Naive thymus-derived CD4-positive, alpha-beta T cell (primary cell): ENCODE measurements at regions not wholly inside any gene's neighbourhood (a gene's known extent, or its start where the extent isn't known, plus 50 kb on each side); places are given as distances from the start of the nearest gene placed in this dataset.

Experiments
- ATAC-seq: fragments of 150-1000 bp; cut with Tn5 transposase; 2 replicates; pipeline ENCODE4 v1.10.0; 2021; ENCODE audit warnings: mild to moderate bottlenecking, moderate library complexity
- CTCF ChIA-PET: fragments of 350-600 bp; sonication (Branson Sonifier 250); formaldehyde crosslinking; loops from one replicate; lab custom pipeline; 2021; ENCODE audit warnings: antibody characterized with exemption; lab: Charles Lee
- POLR2A ChIA-PET: fragments of 350-600 bp; sonication (Branson Sonifier 250); formaldehyde crosslinking; loops from one replicate; lab custom pipeline; 2021; ENCODE audit warnings: antibody characterized with exemption, inconsistent platforms; lab: Charles Lee
- DNase-seq, 9 donors: peaks; one replicate each; pipeline versions ENCODE4 v3.0.0 to v3.0.0-alpha.2; 2020 to 2022; ENCODE audit warnings: mixed read lengths in 1 of 9
- H3K27ac ChIP-seq: one replicate; pipeline ENCODE4 v1.7.0; 2013; ENCODE audit warnings: mild to moderate bottlenecking, low read depth, low read length, moderate library complexity
- H3K27me3 ChIP-seq, 2 donors: one replicate each; pipeline ENCODE4 v1.7.0; 2013; ENCODE audit warnings: low read length in 2 of 2, mild to moderate bottlenecking in 2 of 2, moderate library complexity in 2 of 2; ENCODE audit not compliant: control insufficient read depth in 2 of 2, insufficient read depth in 2 of 2
- H3K36me3 ChIP-seq, 3 experiments: 1 replicate in 2 of 3; 2 replicates in 1 of 3; pipeline ENCODE4 v1.7.0; 2013; ENCODE audit warnings: low read length in 3 of 3, mild to moderate bottlenecking in 3 of 3, moderate library complexity in 1 of 3; ENCODE audit not compliant: insufficient read depth in 3 of 3, control insufficient read depth in 2 of 3
- H3K4me1 ChIP-seq, 2 donors: one replicate each; pipeline ENCODE4 v1.7.0; 2013; ENCODE audit warnings: low read length in 2 of 2, mild to moderate bottlenecking in 2 of 2, moderate library complexity in 1 of 2; ENCODE audit not compliant: control insufficient read depth in 2 of 2, insufficient read depth in 2 of 2
- H3K4me3 ChIP-seq: 2 replicates; pipeline ENCODE4 v1.7.0; 2013; ENCODE audit warnings: mild to moderate bottlenecking, low read length
- H3K9me3 ChIP-seq, 3 experiments: 1 replicate in 2 of 3; 2 replicates in 1 of 3; pipeline ENCODE4 v1.7.0; 2013; ENCODE audit warnings: low read length in 3 of 3; ENCODE audit not compliant: control insufficient read depth in 2 of 3
- H3K27ac Mint-ChIP-seq, 9 donors: one replicate each; pipeline ENCODE4 v1.8.0; 2020 to 2022; ENCODE audit warnings: mixed read lengths in 9 of 9, mild to moderate bottlenecking in 8 of 9, moderate library complexity in 5 of 9, inconsistent platforms in 2 of 9
- H3K27me3 Mint-ChIP-seq, 5 donors: one replicate each; pipeline ENCODE4 v1.8.0; 2021 to 2022; ENCODE audit warnings: mixed read lengths in 5 of 5, mild to moderate bottlenecking in 1 of 5
- H3K36me3 Mint-ChIP-seq, 5 donors: one replicate each; pipeline ENCODE4 v1.8.0; 2020 to 2022; ENCODE audit warnings: mixed read lengths in 5 of 5, mild to moderate bottlenecking in 3 of 5, inconsistent platforms in 1 of 5
- H3K4me1 Mint-ChIP-seq, 7 donors: one replicate each; pipeline ENCODE4 v1.8.0; 2020 to 2022; ENCODE audit warnings: mixed read lengths in 7 of 7, mild to moderate bottlenecking in 3 of 7, inconsistent platforms in 1 of 7
- H3K4me3 Mint-ChIP-seq, 10 donors: one replicate each; pipeline ENCODE4 v1.8.0; 2020 to 2022; ENCODE audit warnings: mild to moderate bottlenecking in 10 of 10, mixed read lengths in 10 of 10, moderate library complexity in 6 of 10, inconsistent platforms in 2 of 10
- H3K9me3 Mint-ChIP-seq, 11 donors: one replicate each; pipeline ENCODE4 v1.8.0; 2020 to 2022; ENCODE audit warnings: mixed read lengths in 11 of 11, mild to moderate bottlenecking in 4 of 11, inconsistent platforms in 1 of 11, moderate library complexity in 1 of 11
- intact Hi-C, 2 donors: fragments of 100-400 bp; cut with micrococcal nuclease; formaldehyde crosslinking; loops; one replicate each; pipeline ENCODE4 v1.15.1; 2023

DNA sequence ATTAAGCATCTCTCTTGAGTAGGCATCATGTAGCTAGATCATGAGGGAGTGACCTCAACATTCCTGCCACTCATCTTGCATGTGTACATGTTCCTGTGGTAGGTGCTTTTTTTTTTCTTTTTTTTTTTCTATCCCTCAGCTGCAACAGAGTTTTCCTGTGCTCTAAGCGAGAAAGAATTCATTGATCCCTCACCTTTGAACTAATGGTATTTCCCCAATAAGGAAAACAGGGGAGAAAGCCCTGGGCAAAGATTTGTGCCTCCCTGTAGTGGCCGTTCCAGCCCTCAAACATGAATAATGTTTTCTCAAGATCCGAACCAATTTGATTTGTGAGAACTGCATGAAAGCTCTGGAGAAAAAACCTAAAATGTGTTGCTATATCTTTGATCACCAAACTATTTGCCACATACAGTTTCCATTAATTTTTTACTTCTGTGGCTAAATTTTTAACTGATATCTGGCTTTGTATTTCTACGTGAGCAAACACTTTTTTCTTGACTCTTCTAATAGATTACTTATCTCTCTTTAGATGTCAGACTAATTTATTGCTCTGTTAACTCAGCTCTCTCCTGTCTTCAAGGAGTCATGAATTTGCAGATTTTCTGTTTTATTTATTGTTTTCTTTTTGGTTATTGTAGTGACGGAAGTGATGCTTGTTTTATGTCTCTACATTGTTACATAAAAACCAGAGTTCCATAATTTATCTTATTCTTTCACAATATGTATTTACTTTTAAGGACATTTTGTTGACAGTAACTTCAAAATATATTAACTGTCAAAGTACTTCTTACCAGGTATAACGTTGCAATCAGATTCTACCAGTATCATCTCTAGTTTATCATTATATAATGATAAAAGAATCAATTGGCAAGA, 1396.5 kb downstream of the OTOL1 start:
- no peak overlapping the region for H3K4me3 Mint-ChIP-seq
- CTCF ChIA-PET: no interaction called here

GRCh38 chr3:162897291-162897690, 1400.7 kb downstream of the OTOL1 start:
- POLR2A ChIA-PET: no interaction called here
- Mint-ChIP-seq H3K9me3 (peaks cover 0 to 14% (median 0%) of the 10 kb centered on the region in 11 donors), H3K36me3 (no peaks in the 10 kb centered on the region), H3K4me3 (no peak overlapping the region), H3K4me1 (no peaks in the 10 kb centered on the region), H3K27ac (no peak overlapping the region), H3K27me3 (no peaks in the 10 kb centered on the region)
- intact Hi-C loops: no loop called here
- CTCF ChIA-PET: no interaction called here
- H3K27me3 ChIP-seq: no peaks in the 10 kb centered on the region
- H3K36me3 ChIP-seq: no peaks in the 10 kb centered on the region
- no peaks in the 10 kb centered on the region for H3K4me1 ChIP-seq
- no peaks in the 10 kb centered on the region for H3K9me3 ChIP-seq
- ATAC-seq (no peak), DNase-seq (no peak)
- H3K27ac ChIP-seq: no peak overlapping the region
- H3K4me3 ChIP-seq: no peak overlapping the region

More for the DNA sequence above, 1396.5 kb downstream of the OTOL1 start:
- intact Hi-C loops: no loop called here
- Mint-ChIP-seq H3K36me3 (no peaks in the 10 kb centered on the region), H3K27ac (no peak overlapping the region), H3K9me3 (peaks cover 0 to 20% (median 0%) of the 10 kb centered on the region in 11 donors), H3K4me1 (no peaks in the 10 kb centered on the region), H3K27me3 (no peaks in the 10 kb centered on the region)
- POLR2A ChIA-PET: no interaction called here
- no peaks in the 10 kb centered on the region for H3K4me1 ChIP-seq
- DNase-seq (no peak), ATAC-seq (no peak)
- H3K27me3 ChIP-seq: no peaks in the 10 kb centered on the region
- no peaks in the 10 kb centered on the region for H3K9me3 ChIP-seq
- no peak overlapping the region for H3K27ac ChIP-seq
- H3K36me3 ChIP-seq: no peaks in the 10 kb centered on the region
- H3K4me3 ChIP-seq: no peak overlapping the region

GRCh38 chr3:162932503-162932902, 1435.9 kb downstream of the OTOL1 start:
- ChIA-PET CTCF (no interaction called here), POLR2A (no interaction called here)
- DNase-seq (no peak), ATAC-seq (no peak)
- Histone ChIP-seq H3K4me3 (no peak overlapping the region), H3K27ac (no peak overlapping the region), H3K36me3 (no peaks in the 10 kb centered on the region), H3K27me3 (no peaks in the 10 kb centered on the region), H3K9me3 (no peaks in the 10 kb centered on the region), H3K4me1 (no peaks in the 10 kb centered on the region)
- H3K4me1 Mint-ChIP-seq: no peaks in the 10 kb centered on the region
- H3K36me3 Mint-ChIP-seq: no peaks in the 10 kb centered on the region
- no peak overlapping the region for H3K4me3 Mint-ChIP-seq
- no peaks in the 10 kb centered on the region for H3K27me3 Mint-ChIP-seq
- peaks cover 0 to 19% (median 3%) of the 10 kb centered on the region in 11 donors for H3K9me3 Mint-ChIP-seq
- no peak overlapping the region for H3K27ac Mint-ChIP-seq
- intact Hi-C loops: no loop called here

DNA sequence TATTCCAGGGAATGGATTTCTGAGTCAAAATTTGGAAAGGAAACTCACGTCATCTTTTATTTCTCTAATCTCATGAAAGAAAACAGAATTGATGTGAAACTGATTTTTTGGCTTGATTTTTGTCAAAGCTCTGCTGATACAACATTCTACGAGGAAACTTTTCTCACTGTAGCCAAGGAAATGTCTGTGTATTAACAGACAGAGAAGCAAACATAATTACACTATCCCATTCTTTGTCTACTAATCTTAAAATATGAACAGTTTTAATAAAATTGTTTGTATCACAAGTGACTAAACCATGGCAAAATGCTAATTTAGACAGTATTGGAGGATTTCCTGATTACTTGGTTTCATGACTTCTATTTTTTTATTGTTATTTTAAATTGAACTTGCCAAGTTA, 1437.0 kb downstream of the OTOL1 start:
- intact Hi-C loops: no loop called here
- no peak overlapping the region for H3K4me3 Mint-ChIP-seq

DNA sequence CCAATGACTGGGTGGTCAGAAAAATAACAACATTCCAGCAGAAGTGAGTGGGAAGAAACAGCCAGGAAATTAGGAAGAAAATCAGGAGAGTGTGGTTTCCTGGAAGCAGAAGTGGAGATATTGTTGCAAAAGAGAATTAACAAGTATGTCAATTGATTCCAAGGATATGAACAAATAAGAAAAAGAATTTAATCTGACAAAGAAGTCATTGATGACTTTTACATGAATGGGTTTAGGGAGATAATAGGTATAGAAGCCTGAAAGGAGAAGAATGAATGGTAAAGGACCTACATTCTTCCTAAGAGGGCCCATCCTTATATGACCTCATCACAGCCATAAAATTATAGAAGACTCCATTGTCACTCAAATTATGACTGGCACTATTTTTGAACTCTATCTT, 1440.1 kb downstream of the OTOL1 start:
- Mint-ChIP-seq H3K36me3 (no peaks in the 10 kb centered on the region), H3K9me3 (peaks cover 0 to 27% (median 5%) of the 10 kb centered on the region in 11 donors), H3K4me3 (no peak overlapping the region), H3K27ac (no peak overlapping the region), H3K27me3 (no peaks in the 10 kb centered on the region), H3K4me1 (no peaks in the 10 kb centered on the region)
- ATAC-seq (no peak), DNase-seq (no peak)
- CTCF ChIA-PET: no interaction called here
- no peak overlapping the region for H3K4me3 ChIP-seq
- no peaks in the 10 kb centered on the region for H3K4me1 ChIP-seq
- H3K9me3 ChIP-seq: no peaks in the 10 kb centered on the region
- POLR2A ChIA-PET: no interaction called here
- intact Hi-C loops: no loop called here
- H3K27me3 ChIP-seq: no peaks in the 10 kb centered on the region
- H3K27ac ChIP-seq: no peak overlapping the region
- no peaks in the 10 kb centered on the region for H3K36me3 ChIP-seq

More for the DNA sequence above, 1437.0 kb downstream of the OTOL1 start:
- H3K36me3 ChIP-seq: no peaks in the 10 kb centered on the region
- Mint-ChIP-seq H3K36me3 (no peaks in the 10 kb centered on the region), H3K4me1 (no peaks in the 10 kb centered on the region), H3K9me3 (peaks cover 0 to 19% (median 2%) of the 10 kb centered on the region in 11 donors), H3K27ac (no peak overlapping the region), H3K27me3 (no peaks in the 10 kb centered on the region)
- H3K27me3 ChIP-seq: no peaks in the 10 kb centered on the region
- no peak for DNase-seq
- no peak overlapping the region for H3K27ac ChIP-seq
- no peak overlapping the region for H3K4me3 ChIP-seq
- ChIA-PET POLR2A (no interaction called here), CTCF (no interaction called here)
- ATAC-seq: no peak
- no peaks in the 10 kb centered on the region for H3K9me3 ChIP-seq
- no peaks in the 10 kb centered on the region for H3K4me1 ChIP-seq

DNA sequence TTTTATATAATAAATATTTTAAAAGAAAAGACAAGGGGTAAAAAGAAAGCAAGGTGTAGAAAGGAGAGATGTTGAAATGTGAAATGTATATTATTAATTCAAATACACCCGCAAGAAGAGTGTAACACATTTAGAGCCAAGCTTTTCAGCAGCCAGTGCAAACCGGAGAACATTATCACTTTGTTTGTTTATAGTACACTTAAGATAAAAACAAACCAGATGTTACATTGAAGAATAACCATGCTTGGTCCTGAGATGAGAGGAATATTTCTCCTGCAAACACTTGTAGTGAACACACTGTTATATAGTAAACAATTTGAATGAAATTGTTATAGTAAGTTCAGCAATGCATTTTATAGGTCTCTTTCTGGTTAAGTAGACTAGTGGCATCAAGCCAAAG, 1441.5 kb downstream of the OTOL1 start:
- Histone ChIP-seq H3K9me3 (no peaks in the 10 kb centered on the region), H3K4me3 (no peak overlapping the region), H3K27me3 (no peaks in the 10 kb centered on the region), H3K36me3 (no peaks in the 10 kb centered on the region), H3K4me1 (no peaks in the 10 kb centered on the region), H3K27ac (no peak overlapping the region)
- Mint-ChIP-seq H3K27me3 (no peaks in the 10 kb centered on the region), H3K9me3 (peaks cover 0 to 22% (median 5%) of the 10 kb centered on the region in 11 donors), H3K4me3 (no peak overlapping the region), H3K36me3 (no peaks in the 10 kb centered on the region), H3K4me1 (no peaks in the 10 kb centered on the region), H3K27ac (no peak overlapping the region)
- DNase-seq: no peak
- POLR2A ChIA-PET: no interaction called here
- intact Hi-C loops: no loop called here
- CTCF ChIA-PET: no interaction called here
- ATAC-seq: no peak

GRCh38 chr3:162945626-162946025, 1449.0 kb downstream of the OTOL1 start:
- no peak overlapping the region for H3K4me3 Mint-ChIP-seq
- ATAC-seq (no peak), DNase-seq (no peak)
- H3K36me3 Mint-ChIP-seq: no peaks in the 10 kb centered on the region
- H3K36me3 ChIP-seq: no peaks in the 10 kb centered on the region
- no peaks in the 10 kb centered on the region for H3K9me3 ChIP-seq
- H3K4me1 Mint-ChIP-seq: no peaks in the 10 kb centered on the region
- no peak overlapping the region for H3K27ac Mint-ChIP-seq
- H3K27ac ChIP-seq: no peak overlapping the region
- H3K4me3 ChIP-seq: no peak overlapping the region
- ChIA-PET POLR2A (no interaction called here), CTCF (no interaction called here)
- no peaks in the 10 kb centered on the region for H3K27me3 Mint-ChIP-seq
- no peaks in the 10 kb centered on the region for H3K4me1 ChIP-seq
- intact Hi-C loops: no loop called here
- H3K27me3 ChIP-seq: no peaks in the 10 kb centered on the region
- H3K9me3 Mint-ChIP-seq: peaks cover 0 to 18% (median 5%) of the 10 kb centered on the region in 11 donors
